ENCODE measurements at regions not wholly inside any gene's neighbourhood (a gene's known extent, or its start where the extent isn't known, plus 50 kb on each side); places are given as distances from the start of the nearest gene placed in this dataset.
A peak's percentile ranks its signal among the peaks of the same experiment; 100 is the strongest.

DNA sequence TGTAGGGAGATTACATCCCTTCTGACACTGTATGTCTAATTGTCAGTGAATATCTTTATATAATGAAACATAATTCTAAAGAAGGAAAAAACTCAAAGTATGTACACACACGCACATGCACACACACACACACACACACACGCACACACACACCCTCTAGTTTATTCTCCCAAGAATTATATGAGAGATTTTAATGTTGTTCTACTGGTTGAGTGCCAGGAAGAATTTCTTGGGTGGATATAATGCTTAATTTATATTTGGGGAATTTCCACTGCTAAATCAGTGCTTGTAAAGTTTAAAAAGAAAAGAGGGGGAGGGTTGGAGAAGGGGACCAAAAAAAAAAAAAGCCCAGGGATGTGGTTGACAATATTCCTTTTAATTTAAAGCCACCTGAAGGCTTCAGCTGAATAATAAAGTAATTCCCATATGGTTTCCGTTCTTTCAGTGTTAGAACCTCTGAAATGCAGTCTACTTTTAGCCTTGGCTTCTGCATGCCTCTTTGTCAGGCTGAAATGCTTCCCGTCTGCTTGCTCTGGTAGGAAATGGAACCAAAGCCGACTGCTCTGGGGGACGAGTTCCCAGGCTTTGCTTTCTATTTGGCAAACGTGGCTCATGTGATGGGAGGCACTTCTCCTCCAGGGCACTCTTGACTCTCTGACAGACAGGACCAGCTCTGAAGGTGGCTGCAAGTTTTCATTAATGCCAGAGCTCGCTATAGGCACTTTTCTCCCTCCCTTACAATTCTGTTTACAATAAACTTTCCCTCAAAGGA is 225.4 kb downstream of the PRL start:
- Histone ChIP-seq H3K27ac (ENCODE audit: insufficient read depth, low read length) (peak overlapping the region; percentile 87), H4K91ac (ENCODE audit: insufficient read depth, low read depth, low read length) (peak overlapping the region; percentile 12), H3K4me1 (ENCODE audit: control insufficient read depth, insufficient read depth, low read length) (peaks cover 7% of the 10 kb centered on the region; the same call in 1 of the 2 replicates), H3K14ac (replicated peaks; ENCODE audit: low read depth, low read length) (peak overlapping the region; percentile 94), H3K9ac (ENCODE audit: low read depth, low read length) (peak overlapping the region; percentile 76), H4K20me1 (ENCODE audit: insufficient read depth, low read length) (no peaks in the 10 kb centered on the region), H2BK120ac (ENCODE audit: low read depth, low read length) (peak overlapping the region; percentile 90), H2BK15ac (ENCODE audit: low read depth, low read length) (peak overlapping the region; percentile 62; the same call in 1 of the 3 replicates), H3K9me1 (ENCODE audit: insufficient read depth, low read length) (peaks cover 4% of the 10 kb centered on the region), H2BK20ac (ENCODE audit: low read depth, low read length) (peak overlapping the region; percentile 81; the same call in 1 of the 2 replicates), H3K27me3 (ENCODE audit: control insufficient read depth, insufficient read depth, low read length) (no peaks in the 10 kb centered on the region), H2AK9ac (replicated peaks; ENCODE audit: low read depth, low read length, poor library complexity) (no peak overlapping the region), H3K56ac (ENCODE audit: extremely low read depth, insufficient read depth, low read length) (peak overlapping the region; percentile 52), H3K23ac (ENCODE audit: low read depth, low read length) (peak overlapping the region; percentile 54; the same call in 1 of the 2 replicates), H2AFZ (replicated peaks; ENCODE audit: low read length, poor library complexity) (peak overlapping the region; percentile 86), H2BK5ac (ENCODE audit: low read depth, low read length, poor library complexity, severe bottlenecking) (peak overlapping the region; percentile 90), H3K79me1 (ENCODE audit: low read depth in 1 of 2, low read length in 2 of 2) (no peaks in the 10 kb centered on the region), H3K4me3 (ENCODE audit: insufficient read depth, low read depth, low read length) (peak overlapping the region; percentile 27), H4K5ac (ENCODE audit: low read depth, low read length) (peak overlapping the region; percentile 92), H3K36me3 (ENCODE audit: control insufficient read depth, insufficient read depth, low read length) (no peaks in the 10 kb centered on the region), H3K4ac (ENCODE audit: low read depth, low read length) (peak overlapping the region; percentile 92), H3K4me2 (ENCODE audit: low read depth, low read length) (peak overlapping the region; percentile 96), H3K9me3 (ENCODE audit: control insufficient read depth, insufficient read depth, low read length) (no peaks in the 10 kb centered on the region), H2AK5ac (ENCODE audit: low read depth, low read length) (no peak overlapping the region), H4K8ac (ENCODE audit: low read depth in 2 of 2, low read length in 2 of 2) (peak overlapping the region in 1 of 2 experiments; percentile 76; a peak in 2 of 4 replicates), H3K18ac (ENCODE audit: low read depth, low read length) (peak overlapping the region; percentile 95)
- in situ Hi-C loops (cut with MboI; ENCODE audit: low sequenced_read_pairs) (no loop called here), dilution Hi-C loops (cut with HindIII; ENCODE audit: low sequenced_read_pairs, unreplicated experiment) (no loop called here), intact Hi-C loops (cut with micrococcal nuclease) (loop anchor here (10.0 kb wide), 1 partner anchor 477 kb away; the partner anchor contains the start of gene SOX4)
- ChIA-PET CTCF (no interaction called here), POLR2A (ENCODE audit: unreplicated experiment) (interaction anchor here (0.6 kb wide), 1 partner anchor 792 kb away, joined by 3 read pairs; no protein-coding TSS in a partner anchor)
- WGBS, 2 experiments (ENCODE audit: extremely low coverage in 2 of 2, insufficient read length in 1 of 2): no CpG with 5 or more reads among the region's 8 CpGs
- DNase-seq (peak; percentile 66), ATAC-seq (ENCODE audit: low read depth) (peak; percentile 80)
- BruUV-seq (replicated peaks): no TSS peak
- no peak for TF ChIP-seq POLR2A (IDR thresholded peaks at IDR 0.05; ENCODE audit: low read depth, low read length)
- TF ChIP-seq RFX5 (IDR thresholded peaks at IDR 0.05; ENCODE audit: low read depth, low read length): no peak
- no peak for TF ChIP-seq CHD1 (IDR thresholded peaks at IDR 0.05; ENCODE audit: low read depth, low read length)
- TF ChIP-seq, protein P1, sequence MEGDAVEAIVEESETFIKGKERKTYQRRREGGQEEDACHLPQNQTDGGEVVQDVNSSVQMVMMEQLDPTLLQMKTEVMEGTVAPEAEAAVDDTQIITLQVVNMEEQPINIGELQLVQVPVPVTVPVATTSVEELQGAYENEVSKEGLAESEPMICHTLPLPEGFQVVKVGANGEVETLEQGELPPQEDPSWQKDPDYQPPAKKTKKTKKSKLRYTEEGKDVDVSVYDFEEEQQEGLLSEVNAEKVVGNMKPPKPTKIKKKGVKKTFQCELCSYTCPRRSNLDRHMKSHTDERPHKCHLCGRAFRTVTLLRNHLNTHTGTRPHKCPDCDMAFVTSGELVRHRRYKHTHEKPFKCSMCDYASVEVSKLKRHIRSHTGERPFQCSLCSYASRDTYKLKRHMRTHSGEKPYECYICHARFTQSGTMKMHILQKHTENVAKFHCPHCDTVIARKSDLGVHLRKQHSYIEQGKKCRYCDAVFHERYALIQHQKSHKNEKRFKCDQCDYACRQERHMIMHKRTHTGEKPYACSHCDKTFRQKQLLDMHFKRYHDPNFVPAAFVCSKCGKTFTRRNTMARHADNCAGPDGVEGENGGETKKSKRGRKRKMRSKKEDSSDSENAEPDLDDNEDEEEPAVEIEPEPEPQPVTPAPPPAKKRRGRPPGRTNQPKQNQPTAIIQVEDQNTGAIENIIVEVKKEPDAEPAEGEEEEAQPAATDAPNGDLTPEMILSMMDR (conservative IDR thresholded peaks at IDR 0.05; ENCODE audit: low read depth, low read length): no peak
- TF ChIP-seq RCOR1 (IDR thresholded peaks at IDR 0.05; ENCODE audit: insufficient replicate concordance, low read length): no peak
- no peak for TF ChIP-seq MXI1 (IDR thresholded peaks at IDR 0.05; ENCODE audit: borderline replicate concordance, low read depth, low read length)
- no peak for TF ChIP-seq MAFK (IDR thresholded peaks at IDR 0.05; ENCODE audit: low read depth, low read length)
- no peak for TF ChIP-seq CEBPB (IDR thresholded peaks at IDR 0.05; ENCODE audit: low read depth, low read length)
- TF ChIP-seq BHLHE40 (IDR thresholded peaks at IDR 0.05; ENCODE audit: low read depth, low read length): no peak
- TF ChIP-seq FOS (IDR thresholded peaks at IDR 0.05; ENCODE audit: low read depth, low read length): no peak
- TF ChIP-seq, protein P2, sequence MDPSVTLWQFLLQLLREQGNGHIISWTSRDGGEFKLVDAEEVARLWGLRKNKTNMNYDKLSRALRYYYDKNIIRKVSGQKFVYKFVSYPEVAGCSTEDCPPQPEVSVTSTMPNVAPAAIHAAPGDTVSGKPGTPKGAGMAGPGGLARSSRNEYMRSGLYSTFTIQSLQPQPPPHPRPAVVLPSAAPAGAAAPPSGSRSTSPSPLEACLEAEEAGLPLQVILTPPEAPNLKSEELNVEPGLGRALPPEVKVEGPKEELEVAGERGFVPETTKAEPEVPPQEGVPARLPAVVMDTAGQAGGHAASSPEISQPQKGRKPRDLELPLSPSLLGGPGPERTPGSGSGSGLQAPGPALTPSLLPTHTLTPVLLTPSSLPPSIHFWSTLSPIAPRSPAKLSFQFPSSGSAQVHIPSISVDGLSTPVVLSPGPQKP (IDR thresholded peaks at IDR 0.05; ENCODE audit: borderline replicate concordance, low read depth, low read length): no peak
- TF ChIP-seq RAD21 (IDR thresholded peaks at IDR 0.05; ENCODE audit: low read length): no peak
- no peak for TF ChIP-seq NFE2L2 (IDR thresholded peaks at IDR 0.05; ENCODE audit: low read depth, low read length)
- no peak for TF ChIP-seq SMC3 (IDR thresholded peaks at IDR 0.05; ENCODE audit: low read depth, low read length)
- TF ChIP-seq, protein P3, sequence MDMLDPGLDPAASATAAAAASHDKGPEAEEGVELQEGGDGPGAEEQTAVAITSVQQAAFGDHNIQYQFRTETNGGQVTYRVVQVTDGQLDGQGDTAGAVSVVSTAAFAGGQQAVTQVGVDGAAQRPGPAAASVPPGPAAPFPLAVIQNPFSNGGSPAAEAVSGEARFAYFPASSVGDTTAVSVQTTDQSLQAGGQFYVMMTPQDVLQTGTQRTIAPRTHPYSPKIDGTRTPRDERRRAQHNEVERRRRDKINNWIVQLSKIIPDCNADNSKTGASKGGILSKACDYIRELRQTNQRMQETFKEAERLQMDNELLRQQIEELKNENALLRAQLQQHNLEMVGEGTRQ (IDR thresholded peaks at IDR 0.05; ENCODE audit: low read depth, low read length): no peak
